A673 (cell line): ENCODE measurements at regions not wholly inside any gene's neighbourhood (a gene's known extent, or its start where the extent isn't known, plus 50 kb on each side); places are given as distances from the start of the nearest gene placed in this dataset.

ENCODE experiments used
- BruUV-seq: library from RNA; stranded (reverse); fragments of 400-500 nt; replicated peaks from 2 replicates; lab custom pipeline; 2021; lab: Mats Ljungman, UMichigan
- CTCF ChIA-PET: fragments of 300-600 bp; sonication (Branson Sonifier 250); formaldehyde crosslinking; loops from one replicate; lab custom pipeline; 2022; ENCODE audit warnings: antibody characterized with exemption; lab: Charles Lee
- POLR2A ChIA-PET: fragments of 300-600 bp; sonication (Branson Sonifier 250); formaldehyde crosslinking; loops from one replicate; lab custom pipeline; 2022; ENCODE audit warnings: antibody characterized with exemption; ENCODE audit not compliant: low non-redundant PET; lab: Charles Lee
- DNase-seq: peaks from one replicate; pipeline ENCODE4 v3.0.0-alpha.2; 2015; ENCODE audit warnings: low spot score
- H3K27ac ChIP-seq: fragments of 200-600 bp; sonication (generic); 2 replicates; pipeline ENCODE4 v1.5.1; 2016; ENCODE audit warnings: mixed run types, low read depth, mild to moderate bottlenecking, mixed read lengths, antibody characterized with exemption, low read length; ENCODE audit not compliant: poor library complexity, severe bottlenecking
- H3K27me3 ChIP-seq: fragments of 200-600 bp; sonication (generic); replicated peaks from 2 replicates; pipeline ENCODE4 v1.6.1; 2017; ENCODE audit warnings: mixed run types, low read depth, mild to moderate bottlenecking, mixed read lengths, antibody characterized with exemption, low read length; ENCODE audit not compliant: insufficient read depth, poor library complexity
- H3K36me3 ChIP-seq: fragments of 200-600 bp; sonication (generic); 2 replicates; pipeline ENCODE4 v1.6.1; 2016; ENCODE audit warnings: mixed run types, mild to moderate bottlenecking, mixed read lengths, antibody characterized with exemption, low read length; ENCODE audit not compliant: insufficient read depth, poor library complexity, severe bottlenecking
- H3K4me1 ChIP-seq: fragments of 200-600 bp; sonication (generic); 2 replicates; pipeline ENCODE4 v1.6.1; 2017; ENCODE audit warnings: mixed run types, mild to moderate bottlenecking, mixed read lengths, antibody characterized with exemption, low read length; ENCODE audit not compliant: insufficient read depth, poor library complexity, severe bottlenecking
- H3K4me3 ChIP-seq: fragments of 200-600 bp; sonication (generic); 2 replicates; pipeline ENCODE4 v1.5.1; 2016; ENCODE audit warnings: low read depth, mixed run types, mild to moderate bottlenecking, mixed read lengths, low read length; ENCODE audit not compliant: poor library complexity, severe bottlenecking
- H3K9me3 ChIP-seq: fragments of 200-600 bp; sonication (generic); 2 replicates; pipeline ENCODE4 v1.6.1; 2016; ENCODE audit warnings: mixed run types, low read depth, mild to moderate bottlenecking, mixed read lengths, antibody characterized with exemption, low read length; ENCODE audit not compliant: poor library complexity, severe bottlenecking
- EZH2 ChIP-seq: fragments of 200-600 bp; sonication (generic); IDR thresholded peaks from 2 replicates; pipeline ENCODE4 v1.6.1; 2017; ENCODE audit warnings: borderline replicate concordance, low read depth, mild to moderate bottlenecking, mixed read lengths, antibody characterized with exemption, low read length; ENCODE audit not compliant: poor library complexity, severe bottlenecking
- intact Hi-C: fragments of 100-400 bp; cut with micrococcal nuclease; formaldehyde crosslinking; loops from one replicate; pipeline ENCODE4 v1.10.0; 2022; ENCODE audit not compliant: unreplicated experiment
- TF ChIP-seq, protein P1 (sequence below): fragments of 300-800, 200-600 bp; sonication (generic); conservative IDR thresholded peaks from 2 replicates; pipeline ENCODE4 v1.5.1; 2017; ENCODE audit warnings: low read depth, mild to moderate bottlenecking, antibody characterized with exemption, low read length, moderate library complexity, mixed read lengths

DNA sequence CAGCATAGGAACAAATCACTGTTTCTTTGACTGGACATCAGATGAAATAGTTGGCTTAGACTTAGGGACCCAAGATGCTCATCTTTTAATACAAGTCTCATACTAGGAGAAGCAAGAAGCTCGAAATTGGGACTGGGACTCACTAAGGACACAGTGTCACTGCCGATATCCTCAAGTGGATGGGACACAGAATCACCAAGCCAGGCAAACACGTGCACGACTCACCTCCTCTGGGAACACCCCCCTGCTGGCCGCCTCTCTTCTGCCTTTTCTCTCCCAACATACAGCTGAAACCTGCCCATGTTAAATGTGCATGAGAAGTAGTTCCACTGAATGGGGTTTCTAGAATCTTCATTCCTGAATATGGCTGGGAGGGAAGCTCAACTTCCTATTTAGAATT is 106.6 kb upstream of the FAM204A start:
- no peaks in the 10 kb centered on the region for H3K9me3 ChIP-seq
- DNase-seq = no peak
- H3K4me3 ChIP-seq = no peak overlapping the region
- peaks cover 40% of the 10 kb centered on the region for H3K27me3 ChIP-seq
- no peaks in the 10 kb centered on the region for H3K4me1 ChIP-seq
- ChIA-PET POLR2A (no interaction called here), CTCF (no interaction called here)
- TF ChIP-seq, protein P1, sequence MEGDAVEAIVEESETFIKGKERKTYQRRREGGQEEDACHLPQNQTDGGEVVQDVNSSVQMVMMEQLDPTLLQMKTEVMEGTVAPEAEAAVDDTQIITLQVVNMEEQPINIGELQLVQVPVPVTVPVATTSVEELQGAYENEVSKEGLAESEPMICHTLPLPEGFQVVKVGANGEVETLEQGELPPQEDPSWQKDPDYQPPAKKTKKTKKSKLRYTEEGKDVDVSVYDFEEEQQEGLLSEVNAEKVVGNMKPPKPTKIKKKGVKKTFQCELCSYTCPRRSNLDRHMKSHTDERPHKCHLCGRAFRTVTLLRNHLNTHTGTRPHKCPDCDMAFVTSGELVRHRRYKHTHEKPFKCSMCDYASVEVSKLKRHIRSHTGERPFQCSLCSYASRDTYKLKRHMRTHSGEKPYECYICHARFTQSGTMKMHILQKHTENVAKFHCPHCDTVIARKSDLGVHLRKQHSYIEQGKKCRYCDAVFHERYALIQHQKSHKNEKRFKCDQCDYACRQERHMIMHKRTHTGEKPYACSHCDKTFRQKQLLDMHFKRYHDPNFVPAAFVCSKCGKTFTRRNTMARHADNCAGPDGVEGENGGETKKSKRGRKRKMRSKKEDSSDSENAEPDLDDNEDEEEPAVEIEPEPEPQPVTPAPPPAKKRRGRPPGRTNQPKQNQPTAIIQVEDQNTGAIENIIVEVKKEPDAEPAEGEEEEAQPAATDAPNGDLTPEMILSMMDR = no peak
- TF ChIP-seq EZH2 = no peak
- H3K36me3 ChIP-seq = no peaks in the 10 kb centered on the region
- no peak overlapping the region for H3K27ac ChIP-seq
- intact Hi-C loops = no loop called here
- BruUV-seq = no TSS peak

DNA sequence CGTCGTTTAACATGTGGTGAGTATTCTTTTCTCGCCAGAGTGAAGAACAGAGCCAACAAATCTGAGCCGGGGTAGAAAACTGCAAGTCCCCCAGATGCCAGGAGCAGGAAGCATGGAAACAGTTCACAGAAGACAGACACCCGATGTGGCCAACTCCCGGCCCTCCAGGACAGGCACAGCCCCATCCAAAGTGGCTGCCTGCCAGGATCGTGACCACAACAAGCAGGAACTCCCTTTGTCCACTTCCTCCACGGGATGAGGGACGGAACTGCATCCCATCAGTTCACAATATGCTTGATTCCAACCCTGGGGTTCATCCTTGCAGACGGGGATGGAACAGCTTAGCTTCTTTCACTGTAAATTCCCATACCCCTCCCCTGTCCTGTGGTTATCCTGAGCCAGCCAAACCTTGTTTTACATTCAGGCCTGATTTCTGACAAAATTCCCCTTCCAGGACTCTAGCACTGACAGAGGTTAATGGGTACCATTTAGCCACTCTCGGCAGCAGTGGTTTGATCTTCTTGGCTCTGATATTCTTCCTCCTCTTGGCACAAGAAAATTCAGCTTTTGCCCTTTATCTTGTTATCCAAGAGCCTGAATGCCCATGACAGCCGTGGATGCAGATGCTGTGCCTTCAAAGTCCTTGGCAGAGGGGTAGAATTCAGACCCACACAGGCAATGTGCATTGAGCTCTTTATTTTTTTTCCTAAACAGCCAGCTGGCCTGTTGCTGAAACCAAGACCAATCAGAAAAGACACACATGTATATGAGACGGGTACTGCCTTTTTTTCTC is 105.5 kb upstream of the FAM204A start:
- ChIA-PET POLR2A (no interaction called here), CTCF (no interaction called here)
- Histone ChIP-seq H3K27me3 (peaks cover 39% of the 10 kb centered on the region), H3K27ac (no peak overlapping the region), H3K36me3 (no peaks in the 10 kb centered on the region), H3K4me3 (no peak overlapping the region), H3K4me1 (no peaks in the 10 kb centered on the region), H3K9me3 (no peaks in the 10 kb centered on the region)
- TF ChIP-seq, protein P1 = no peak
- no peak for TF ChIP-seq EZH2
- BruUV-seq = no TSS peak
- intact Hi-C loops = no loop called here
- no peak for DNase-seq

DNA sequence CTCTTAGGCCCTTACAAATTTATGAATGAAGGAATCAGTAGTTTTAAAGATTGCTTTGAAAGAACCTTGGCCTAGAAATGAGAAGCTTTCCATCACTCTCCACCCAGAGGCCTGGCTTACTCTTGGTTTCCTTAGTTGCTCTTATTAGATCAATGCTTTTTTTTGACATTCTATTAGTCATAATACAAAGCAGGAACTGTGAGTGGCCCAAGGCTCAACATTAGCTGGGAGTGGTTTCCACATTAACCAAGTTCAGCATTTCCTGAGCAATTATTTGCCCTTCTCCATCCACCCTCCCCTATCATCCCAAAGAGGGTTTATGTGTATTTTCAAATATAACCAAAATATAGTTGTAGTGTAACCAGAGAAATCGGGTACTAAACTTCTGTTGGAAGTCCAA is 103.4 kb upstream of the FAM204A start:
- Histone ChIP-seq H3K36me3 (no peaks in the 10 kb centered on the region), H3K4me3 (no peak overlapping the region), H3K27me3 (peaks cover 23% of the 10 kb centered on the region), H3K9me3 (no peaks in the 10 kb centered on the region), H3K27ac (no peak overlapping the region), H3K4me1 (no peaks in the 10 kb centered on the region)
- no peak for DNase-seq
- POLR2A ChIA-PET = no interaction called here
- TF ChIP-seq, protein P1 = no peak
- no peak for TF ChIP-seq EZH2
- CTCF ChIA-PET = no interaction called here
- BruUV-seq = no TSS peak
- intact Hi-C loops = no loop called here
